Liver (tissue), 3 donors: ENCODE measurements at regions not wholly inside any gene's neighbourhood (a gene's known extent, or its start where the extent isn't known, plus 50 kb on each side); places are given as distances from the start of the nearest gene placed in this dataset.

Experiments used
- ATF3 ChIP-seq: IDR thresholded peaks from 2 replicates; pipeline ENCODE4 v1.6.1; 2016; ENCODE audit warnings: antibody characterized with exemption
- EGR1 ChIP-seq, 2 donors: IDR thresholded peaks; 2 replicates each; pipeline ENCODE4 v1.6.1; 2016 to 2018; ENCODE audit warnings: antibody characterized with exemption in 2 of 2, low read depth in 2 of 2
- FOXA1 ChIP-seq: IDR thresholded peaks from 2 replicates; pipeline ENCODE4 v1.6.1; 2016; ENCODE audit warnings: antibody characterized with exemption
- GABPA ChIP-seq, 2 donors: IDR thresholded peaks in 1 of 2; conservative IDR thresholded peaks in 1 of 2; 2 replicates each; pipeline ENCODE4 v1.6.1; 2016; ENCODE audit warnings: antibody characterized with exemption in 2 of 2, mild to moderate bottlenecking in 1 of 2, moderate library complexity in 1 of 2
- JUND ChIP-seq, 2 donors: IDR thresholded peaks; 2 replicates each; pipeline ENCODE4 v1.6.1; 2016; ENCODE audit warnings: antibody characterized with exemption in 2 of 2
- MAX ChIP-seq: IDR thresholded peaks from 2 replicates; pipeline ENCODE4 v1.6.1; 2016; ENCODE audit warnings: antibody characterized with exemption
- NR2F2 ChIP-seq: IDR thresholded peaks from 2 replicates; pipeline ENCODE4 v1.6.1; 2016; ENCODE audit warnings: antibody characterized with exemption
- RAD21 ChIP-seq, 2 donors: IDR thresholded peaks; 2 replicates each; pipeline ENCODE4 v1.6.1; 2016; ENCODE audit warnings: antibody characterized with exemption in 2 of 2, mild to moderate bottlenecking in 2 of 2
- SP1 ChIP-seq: IDR thresholded peaks from 2 replicates; pipeline ENCODE4 v1.6.1; 2018; ENCODE audit warnings: antibody characterized with exemption, mild to moderate bottlenecking
- TAF1 ChIP-seq: conservative IDR thresholded peaks from 2 replicates; pipeline ENCODE4 v1.6.1; 2016; ENCODE audit warnings: antibody characterized with exemption, mild to moderate bottlenecking
- TF ChIP-seq, protein P1 (sequence below): fragments of 150-350 bp; IDR thresholded peaks from 2 replicates; pipeline ENCODE4 v1.5.1; 2017; ENCODE audit warnings: improper control_type of control experiment, low read depth, low read length; ENCODE audit not compliant: missing input control
- TF ChIP-seq, protein P2 (sequence below): IDR thresholded peaks from 2 replicates; pipeline ENCODE4 v1.6.1; 2016; ENCODE audit warnings: antibody characterized with exemption
- donor health status: healthy.
- donor health status: healthy.

DNA sequence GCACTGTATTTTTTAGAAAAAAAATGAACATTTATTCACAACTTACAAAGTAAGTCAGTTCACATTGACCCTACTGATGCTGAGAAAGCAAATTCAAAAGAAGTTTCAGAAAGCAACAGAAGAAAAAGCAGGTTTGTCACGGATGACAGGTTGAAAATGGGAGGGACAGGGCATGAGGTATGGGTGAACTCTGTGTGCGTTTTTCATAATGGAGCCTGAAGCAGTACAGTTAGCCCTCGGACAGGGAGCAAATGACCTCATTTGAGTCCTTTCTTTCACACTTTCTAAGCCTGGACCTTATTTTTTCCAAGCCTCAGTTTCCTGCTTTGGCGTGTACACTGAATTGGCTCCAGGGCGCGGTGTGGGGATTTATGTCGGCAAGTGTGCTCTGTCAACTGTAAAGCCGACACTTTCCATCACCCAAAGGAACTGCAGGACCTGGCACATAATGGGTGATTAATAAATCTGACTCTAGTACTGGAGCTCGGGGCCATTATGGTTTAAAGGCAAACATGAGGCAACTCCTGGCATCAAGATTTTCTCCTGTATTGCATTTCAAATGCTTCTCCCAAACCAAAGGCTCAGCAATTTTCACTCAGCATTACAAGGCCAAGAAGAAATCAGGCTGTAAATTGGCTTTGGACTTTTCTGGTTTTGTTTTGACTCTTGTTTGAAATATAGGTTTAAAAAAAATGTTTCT is 345.5 kb upstream of the DUSP10 start:
- no peak for TF ChIP-seq ATF3
- TF ChIP-seq RAD21 (IDR thresholded peaks at IDR 0.05): no peak
- no peak for TF ChIP-seq JUND (IDR thresholded peaks at IDR 0.05)
- TF ChIP-seq EGR1 (IDR thresholded peaks at IDR 0.05; ENCODE audit: low read depth in 2 of 2): no peak
- TF ChIP-seq GABPA (IDR thresholded peaks at IDR 0.05 in 1 of 2, conservative IDR thresholded peaks at IDR 0.05 in 1 of 2): no peak
- no peak for TF ChIP-seq NR2F2
- TF ChIP-seq, protein P1, sequence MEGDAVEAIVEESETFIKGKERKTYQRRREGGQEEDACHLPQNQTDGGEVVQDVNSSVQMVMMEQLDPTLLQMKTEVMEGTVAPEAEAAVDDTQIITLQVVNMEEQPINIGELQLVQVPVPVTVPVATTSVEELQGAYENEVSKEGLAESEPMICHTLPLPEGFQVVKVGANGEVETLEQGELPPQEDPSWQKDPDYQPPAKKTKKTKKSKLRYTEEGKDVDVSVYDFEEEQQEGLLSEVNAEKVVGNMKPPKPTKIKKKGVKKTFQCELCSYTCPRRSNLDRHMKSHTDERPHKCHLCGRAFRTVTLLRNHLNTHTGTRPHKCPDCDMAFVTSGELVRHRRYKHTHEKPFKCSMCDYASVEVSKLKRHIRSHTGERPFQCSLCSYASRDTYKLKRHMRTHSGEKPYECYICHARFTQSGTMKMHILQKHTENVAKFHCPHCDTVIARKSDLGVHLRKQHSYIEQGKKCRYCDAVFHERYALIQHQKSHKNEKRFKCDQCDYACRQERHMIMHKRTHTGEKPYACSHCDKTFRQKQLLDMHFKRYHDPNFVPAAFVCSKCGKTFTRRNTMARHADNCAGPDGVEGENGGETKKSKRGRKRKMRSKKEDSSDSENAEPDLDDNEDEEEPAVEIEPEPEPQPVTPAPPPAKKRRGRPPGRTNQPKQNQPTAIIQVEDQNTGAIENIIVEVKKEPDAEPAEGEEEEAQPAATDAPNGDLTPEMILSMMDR: no peak
- TF ChIP-seq, protein P2, sequence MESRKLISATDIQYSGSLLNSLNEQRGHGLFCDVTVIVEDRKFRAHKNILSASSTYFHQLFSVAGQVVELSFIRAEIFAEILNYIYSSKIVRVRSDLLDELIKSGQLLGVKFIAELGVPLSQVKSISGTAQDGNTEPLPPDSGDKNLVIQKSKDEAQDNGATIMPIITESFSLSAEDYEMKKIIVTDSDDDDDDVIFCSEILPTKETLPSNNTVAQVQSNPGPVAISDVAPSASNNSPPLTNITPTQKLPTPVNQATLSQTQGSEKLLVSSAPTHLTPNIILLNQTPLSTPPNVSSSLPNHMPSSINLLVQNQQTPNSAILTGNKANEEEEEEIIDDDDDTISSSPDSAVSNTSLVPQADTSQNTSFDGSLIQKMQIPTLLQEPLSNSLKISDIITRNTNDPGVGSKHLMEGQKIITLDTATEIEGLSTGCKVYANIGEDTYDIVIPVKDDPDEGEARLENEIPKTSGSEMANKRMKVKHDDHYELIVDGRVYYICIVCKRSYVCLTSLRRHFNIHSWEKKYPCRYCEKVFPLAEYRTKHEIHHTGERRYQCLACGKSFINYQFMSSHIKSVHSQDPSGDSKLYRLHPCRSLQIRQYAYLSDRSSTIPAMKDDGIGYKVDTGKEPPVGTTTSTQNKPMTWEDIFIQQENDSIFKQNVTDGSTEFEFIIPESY: no peak
- TF ChIP-seq MAX: no peak
- no peak for TF ChIP-seq FOXA1
- TF ChIP-seq SP1: no peak
- TF ChIP-seq TAF1: no peak
